NCI-H69 (cell line): ENCODE measurements at regions not wholly inside any gene's neighbourhood (a gene's known extent, or its start where the extent isn't known, plus 50 kb on each side); places are given as distances from the start of the nearest gene placed in this dataset.

Experiments used
- DNase-seq: peaks from one replicate; lab custom pipeline; 2025; lab: John Stamatoyannopoulos, UW

GRCh38 chr1:244347942-244348341 lies 103.8 kb downstream of the ADSS2 start:
- DNase-seq, result peak; percentile 98

- no peak for DNase-seq
Observed at GRCh38 chr1:244349103-244349531, 102.6 kb downstream of the ADSS2 start.

GRCh38 chr1:244349581-244350001 lies 102.1 kb downstream of the ADSS2 start:
- DNase-seq, result no peak

- DNase-seq, result no peak
Observed at GRCh38 chr1:244350027-244350426, 101.7 kb downstream of the ADSS2 start.

GRCh38 chr1:244352156-244352830 lies 99.4 kb downstream of the ADSS2 start:
- no peak for DNase-seq

GRCh38 chr1:244353551-244354091 lies 98.1 kb downstream of the ADSS2 start:
- DNase-seq, result peak; percentile 59

GRCh38 chr1:244354810-244355278 lies 96.9 kb downstream of the ADSS2 start:
- no peak for DNase-seq

- peak; percentile 18 for DNase-seq
Observed at GRCh38 chr1:244356376-244356775, 95.3 kb downstream of the ADSS2 start.
